Colonic mucosa (tissue), 4 donors: ENCODE measurements at regions not wholly inside any gene's neighbourhood (a gene's known extent, or its start where the extent isn't known, plus 50 kb on each side); places are given as distances from the start of the nearest gene placed in this dataset.

ENCODE experiments used
- DNase-seq: peaks from one replicate; pipeline ENCODE4 v3.0.0-alpha.2; 2020
- H3K27ac ChIP-seq: fragments of 200-600 bp; one replicate; pipeline ENCODE4 v1.8.0; 2021
- H3K27me3 ChIP-seq: fragments of 200-600 bp; one replicate; pipeline ENCODE4 v1.8.0; 2021
- H3K36me3 ChIP-seq: fragments of 200-600 bp; one replicate; pipeline ENCODE4 v1.8.0; 2021
- H3K4me1 ChIP-seq: fragments of 200-600 bp; one replicate; pipeline ENCODE4 v1.8.0; 2021; ENCODE audit warnings: mild to moderate bottlenecking
- H3K4me3 ChIP-seq: fragments of 200-600 bp; one replicate; pipeline ENCODE4 v1.8.0; 2021
- H3K9ac ChIP-seq, 2 donors: one replicate each; pipeline ENCODE4 v1.7.0; 2013; ENCODE audit warnings: control low read depth in 2 of 2, low read depth in 2 of 2, low read length in 2 of 2
- H3K9me3 ChIP-seq: fragments of 200-600 bp; one replicate; pipeline ENCODE4 v1.8.0; 2021
- intact Hi-C: fragments of 100-400 bp; cut with DNase I; formaldehyde crosslinking; loops from one replicate; pipeline ENCODE4 v1.14.1; 2022
- TF ChIP-seq, protein P1 (sequence below): fragments of 200-600 bp; IDR thresholded peaks from one replicate; pipeline ENCODE4 v1.8.0; 2022; ENCODE audit warnings: antibody characterized with exemption, mild to moderate bottlenecking
- donor health status: healthy.
- donor health status: DM: no; HTN: no; CAD: no.
- donor health status: DM: no; HTN: no; CAD: no.

DNA sequence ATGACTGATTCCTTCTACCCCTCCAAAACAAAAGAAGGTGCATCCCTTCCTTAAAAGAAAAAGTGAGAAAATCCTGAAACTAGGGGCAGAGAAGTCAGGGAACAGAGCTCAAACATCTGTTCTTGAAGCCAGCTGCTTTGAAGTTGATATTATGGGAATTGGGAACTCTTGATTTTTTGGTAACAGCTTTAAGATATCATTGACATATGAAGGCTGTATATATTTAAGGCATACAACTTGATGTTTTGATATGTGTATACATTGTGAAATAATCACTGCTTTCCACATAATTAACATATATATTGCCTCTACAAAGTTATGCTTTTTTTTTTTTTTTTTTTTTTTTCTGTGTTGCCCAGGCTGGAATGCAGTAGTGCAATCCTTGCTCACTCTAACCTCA, 117.1 kb downstream of the AKAP11 start:
- no peaks in the 10 kb centered on the region for H3K36me3 ChIP-seq
- intact Hi-C loops = no loop called here
- H3K27me3 ChIP-seq = no peaks in the 10 kb centered on the region
- no peaks in the 10 kb centered on the region for H3K4me1 ChIP-seq
- no peak overlapping the region for H3K9ac ChIP-seq
- TF ChIP-seq, protein P1, sequence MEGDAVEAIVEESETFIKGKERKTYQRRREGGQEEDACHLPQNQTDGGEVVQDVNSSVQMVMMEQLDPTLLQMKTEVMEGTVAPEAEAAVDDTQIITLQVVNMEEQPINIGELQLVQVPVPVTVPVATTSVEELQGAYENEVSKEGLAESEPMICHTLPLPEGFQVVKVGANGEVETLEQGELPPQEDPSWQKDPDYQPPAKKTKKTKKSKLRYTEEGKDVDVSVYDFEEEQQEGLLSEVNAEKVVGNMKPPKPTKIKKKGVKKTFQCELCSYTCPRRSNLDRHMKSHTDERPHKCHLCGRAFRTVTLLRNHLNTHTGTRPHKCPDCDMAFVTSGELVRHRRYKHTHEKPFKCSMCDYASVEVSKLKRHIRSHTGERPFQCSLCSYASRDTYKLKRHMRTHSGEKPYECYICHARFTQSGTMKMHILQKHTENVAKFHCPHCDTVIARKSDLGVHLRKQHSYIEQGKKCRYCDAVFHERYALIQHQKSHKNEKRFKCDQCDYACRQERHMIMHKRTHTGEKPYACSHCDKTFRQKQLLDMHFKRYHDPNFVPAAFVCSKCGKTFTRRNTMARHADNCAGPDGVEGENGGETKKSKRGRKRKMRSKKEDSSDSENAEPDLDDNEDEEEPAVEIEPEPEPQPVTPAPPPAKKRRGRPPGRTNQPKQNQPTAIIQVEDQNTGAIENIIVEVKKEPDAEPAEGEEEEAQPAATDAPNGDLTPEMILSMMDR = no peak
- DNase-seq = no peak
- H3K4me3 ChIP-seq = no peak overlapping the region
- H3K9me3 ChIP-seq = no peaks in the 10 kb centered on the region
- no peak overlapping the region for H3K27ac ChIP-seq

DNA sequence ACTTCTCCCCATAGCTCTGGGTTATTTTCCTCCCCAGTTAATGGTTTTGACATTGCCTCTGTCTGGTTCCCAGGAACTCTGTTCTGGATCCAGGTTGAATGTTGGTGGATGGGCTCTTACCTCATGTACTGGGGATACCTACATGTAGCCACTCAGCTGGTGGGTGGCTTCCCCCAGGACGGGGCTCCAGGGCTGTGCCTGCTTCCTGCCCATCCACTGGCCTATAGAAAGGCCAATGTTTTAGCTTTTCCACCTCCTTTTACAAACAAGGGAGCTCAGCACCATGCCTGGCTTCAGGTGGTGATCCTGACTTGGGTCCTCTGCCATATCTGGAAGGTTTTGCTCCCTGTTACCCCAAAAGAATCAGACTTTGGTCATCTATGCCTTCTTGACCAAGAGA, 120.2 kb downstream of the AKAP11 start:
- H3K4me3 ChIP-seq = no peak overlapping the region
- H3K9me3 ChIP-seq = no peaks in the 10 kb centered on the region
- no peaks in the 10 kb centered on the region for H3K27me3 ChIP-seq
- DNase-seq = no peak
- H3K9ac ChIP-seq = no peak overlapping the region
- no peaks in the 10 kb centered on the region for H3K4me1 ChIP-seq
- TF ChIP-seq, protein P1 = no peak
- no peak overlapping the region for H3K27ac ChIP-seq
- intact Hi-C loops = no loop called here
- no peaks in the 10 kb centered on the region for H3K36me3 ChIP-seq

DNA sequence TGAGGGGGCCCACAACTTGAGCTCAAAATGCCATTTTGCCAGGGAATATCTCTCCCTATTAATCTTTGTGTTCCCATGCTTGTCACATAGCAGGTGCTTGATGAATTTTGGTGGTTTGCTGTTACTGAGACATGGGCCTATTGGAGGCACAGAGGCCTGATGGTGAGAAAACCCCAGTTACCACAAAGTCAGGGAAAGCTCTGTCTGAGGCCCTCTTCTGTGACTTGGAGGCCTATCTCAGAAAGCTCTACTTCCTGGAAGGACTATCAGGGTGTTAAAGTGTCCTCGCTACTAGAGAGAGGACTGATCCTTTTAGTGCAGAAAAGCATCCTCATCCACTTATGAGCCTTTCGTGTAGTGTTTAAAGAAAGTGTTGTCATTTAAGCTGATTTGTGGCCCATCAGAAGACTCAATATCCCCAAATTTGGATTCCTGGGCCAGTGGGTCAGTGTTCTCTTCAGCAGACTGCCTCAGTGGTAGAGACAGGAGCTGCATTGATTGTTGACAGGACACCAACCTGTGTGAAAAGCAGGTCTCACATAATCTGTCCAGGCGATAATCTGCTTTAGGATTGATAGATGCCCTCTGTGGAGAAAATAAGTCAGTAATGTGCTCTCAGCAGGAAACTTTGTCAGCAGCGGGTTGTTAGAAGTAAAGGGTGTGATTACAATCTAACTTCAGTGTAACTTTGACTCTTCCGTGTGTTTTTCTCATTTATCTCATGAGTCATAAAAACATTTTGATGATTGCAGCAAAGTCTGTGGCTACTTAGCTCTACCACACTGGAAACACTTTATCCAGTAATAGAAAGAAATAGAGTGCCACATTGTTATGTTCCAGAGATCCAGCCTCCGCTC, 121.0 kb downstream of the AKAP11 start:
- H3K27ac ChIP-seq = no peak overlapping the region

DNA sequence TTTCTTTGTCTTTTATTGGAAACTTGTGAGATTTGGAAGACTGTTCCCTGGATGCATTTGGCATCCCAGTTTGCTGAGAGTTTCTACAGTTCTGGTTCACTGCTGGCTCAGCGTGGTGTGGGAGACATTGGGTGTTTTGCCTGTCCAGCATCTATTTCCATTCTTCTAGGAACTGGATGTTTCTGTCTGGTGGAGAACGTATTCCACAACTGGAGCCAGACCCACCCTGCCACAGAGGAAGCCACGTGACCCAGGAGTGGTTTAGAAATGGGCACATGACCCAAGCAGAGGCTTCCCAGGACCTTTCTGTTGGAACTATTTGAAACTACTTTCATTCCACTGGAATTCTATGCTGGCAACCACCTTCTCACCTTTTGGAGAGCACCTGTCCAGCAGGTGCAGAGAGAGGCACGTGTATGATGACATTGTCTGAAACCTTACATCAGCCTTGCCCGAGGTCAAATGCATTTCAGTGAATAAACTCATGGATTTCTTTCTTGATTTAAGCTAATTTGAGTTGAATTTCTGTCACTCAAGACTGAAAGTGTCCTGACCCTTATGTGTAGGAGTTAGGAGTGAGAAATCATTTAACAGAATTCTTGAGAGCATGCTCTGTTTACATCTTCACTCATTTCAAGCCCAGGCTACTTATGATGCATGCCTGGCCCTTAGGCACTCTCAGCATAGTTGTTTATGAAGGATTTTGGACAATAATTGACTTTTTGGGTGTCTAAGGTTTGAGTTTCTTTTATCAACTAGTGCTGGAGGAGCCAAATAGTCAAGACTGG, 121.8 kb downstream of the AKAP11 start:
- TF ChIP-seq, protein P1 = no peak
- no peaks in the 10 kb centered on the region for H3K4me1 ChIP-seq

More for the DNA sequence above, 121.0 kb downstream of the AKAP11 start:
- no peaks in the 10 kb centered on the region for H3K9me3 ChIP-seq
- no peaks in the 10 kb centered on the region for H3K27me3 ChIP-seq
- H3K4me3 ChIP-seq = no peak overlapping the region
- H3K9ac ChIP-seq = no peak overlapping the region
- no peaks in the 10 kb centered on the region for H3K36me3 ChIP-seq
- no peaks in the 10 kb centered on the region for H3K4me1 ChIP-seq
- DNase-seq = no peak
- intact Hi-C loops = no loop called here
- TF ChIP-seq, protein P1 = no peak

DNA sequence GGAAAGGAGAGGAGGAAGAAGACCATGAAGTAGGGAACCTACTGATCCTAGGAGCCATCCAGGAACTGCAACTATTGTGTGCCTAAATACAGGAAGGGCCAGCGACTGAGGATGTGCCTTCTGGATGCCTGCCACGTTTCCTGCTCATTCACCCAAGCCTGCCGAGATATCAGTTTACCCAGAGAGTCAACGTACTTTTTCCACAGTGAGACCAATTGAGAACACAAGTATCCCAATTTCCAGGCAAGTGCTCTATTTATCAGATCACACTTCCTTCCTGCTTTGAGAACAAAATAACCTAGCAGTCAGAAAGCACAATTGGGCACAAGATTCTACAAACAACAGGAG, 122.4 kb downstream of the AKAP11 start:
- Histone ChIP-seq H3K36me3 (no peaks in the 10 kb centered on the region), H3K4me1 (no peaks in the 10 kb centered on the region), H3K27me3 (no peaks in the 10 kb centered on the region), H3K9me3 (no peaks in the 10 kb centered on the region), H3K4me3 (no peak overlapping the region), H3K27ac (no peak overlapping the region), H3K9ac (no peak overlapping the region)
- intact Hi-C loops = no loop called here
- DNase-seq = no peak
- TF ChIP-seq, protein P1 = no peak

More for the DNA sequence above, 121.8 kb downstream of the AKAP11 start:
- no peak for DNase-seq
- Histone ChIP-seq H3K9me3 (no peaks in the 10 kb centered on the region), H3K27ac (no peak overlapping the region), H3K27me3 (no peaks in the 10 kb centered on the region), H3K36me3 (no peaks in the 10 kb centered on the region), H3K4me3 (no peak overlapping the region), H3K9ac (no peak overlapping the region)
- intact Hi-C loops = no loop called here
